Tibial nerve (tissue), 4 donors: ENCODE measurements at regions not wholly inside any gene's neighbourhood (a gene's known extent, or its start where the extent isn't known, plus 50 kb on each side); places are given as distances from the start of the nearest gene placed in this dataset.

Experiments
- DNase-seq, 2 donors: peaks; one replicate each; pipeline ENCODE4 v3.0.0-alpha.2; 2019; ENCODE audit warnings: low spot score in 2 of 2
- H3K27ac ChIP-seq, 4 donors: fragments of 200-600 bp; sonication (generic) in 3 of 4; one replicate each; pipeline ENCODE4 v1.5.1; 2017 to 2019; ENCODE audit warnings: mild to moderate bottlenecking in 1 of 4
- H3K27me3 ChIP-seq, 2 donors: fragments of 200-600 bp; sonication (generic) in 1 of 2; one replicate each; pipeline versions ENCODE4 v1.5.1 to v1.6.0; 2017 to 2019
- H3K36me3 ChIP-seq, 3 donors: fragments of 200-600 bp; sonication (generic); one replicate each; pipeline ENCODE4 v1.5.1; 2018 to 2019
- H3K4me1 ChIP-seq, 4 donors: fragments of 200-600 bp; sonication (generic) in 3 of 4; one replicate each; pipeline ENCODE4 v1.5.1; 2017 to 2019
- H3K4me3 ChIP-seq, 4 donors: fragments of 200-600 bp; sonication (generic) in 3 of 4; one replicate each; pipeline ENCODE4 v1.5.1; 2017 to 2019; ENCODE audit warnings: mild to moderate bottlenecking in 1 of 4, moderate library complexity in 1 of 4
- H3K9me3 ChIP-seq, 4 donors: fragments of 200-600 bp; sonication (generic) in 3 of 4; one replicate each; pipeline ENCODE4 v1.5.1; 2017 to 2019
- CTCF ChIP-seq, 5 experiments: fragments of 200-600 bp in 3 of 5; fragments of 450-650 bp in 2 of 5; sonication (generic) in 3 of 5; IDR thresholded peaks; one replicate each; pipeline ENCODE4 v1.5.1; 2016 to 2019; ENCODE audit warnings: antibody characterized with exemption in 5 of 5, mild to moderate bottlenecking in 3 of 5, moderate library complexity in 2 of 5
- EP300 ChIP-seq, 2 donors: sonication (generic); formaldehyde crosslinking; IDR thresholded peaks; one replicate each; pipeline ENCODE4 v1.6.1; 2017; ENCODE audit warnings: antibody characterized with exemption in 2 of 2, mild to moderate bottlenecking in 1 of 2
- POLR2A ChIP-seq, 2 donors: fragments of 450-650 bp; IDR thresholded peaks; one replicate each; pipeline ENCODE4 v1.6.1; 2017; ENCODE audit warnings: antibody characterized with exemption in 2 of 2, mild to moderate bottlenecking in 2 of 2, moderate library complexity in 2 of 2
- WGBS, 2 donors: methylation state at CpG; one replicate each; pipeline ENCODE4 v1.1.5; 2018; 5-methylcytosine and 5-hydroxymethylcytosine counted together

- DNase-seq: no peak
- Histone ChIP-seq H3K27me3 (no peaks in the 10 kb centered on the region), H3K9me3 (peaks cover 0 to 7% (median 0%) of the 10 kb centered on the region in 4 donors), H3K4me3 (no peak overlapping the region), H3K4me1 (no peaks in the 10 kb centered on the region), H3K27ac (no peak overlapping the region), H3K36me3 (no peaks in the 10 kb centered on the region)
- no peak for TF ChIP-seq CTCF (IDR thresholded peaks at IDR 0.05)
- TF ChIP-seq EP300 (IDR thresholded peaks at IDR 0.05): no peak
- no peak for TF ChIP-seq POLR2A (IDR thresholded peaks at IDR 0.05)
- 95 to 98% methylated on average over 5 of the region's 5 CpGs for WGBS, 2 donors
Measured at GRCh38 chr13:34777914-34778303, 164.2 kb upstream of the NBEA start.

- H3K27ac ChIP-seq: no peak overlapping the region
- WGBS, 2 donors: 75 to 91% methylated on average over 6 of the region's 6 CpGs
- H3K4me1 ChIP-seq: no peaks in the 10 kb centered on the region
- no peak for DNase-seq
- H3K27me3 ChIP-seq: no peaks in the 10 kb centered on the region
- H3K36me3 ChIP-seq: no peaks in the 10 kb centered on the region
- H3K4me3 ChIP-seq: no peak overlapping the region
- peaks cover 0 to 11% (median 0%) of the 10 kb centered on the region in 4 donors for H3K9me3 ChIP-seq
- TF ChIP-seq POLR2A (IDR thresholded peaks at IDR 0.05): no peak
- TF ChIP-seq CTCF (IDR thresholded peaks at IDR 0.05): no peak
- TF ChIP-seq EP300 (IDR thresholded peaks at IDR 0.05): no peak
Measured at GRCh38 chr13:34779171-34779570, 162.9 kb upstream of the NBEA start.

- no peak for TF ChIP-seq POLR2A (IDR thresholded peaks at IDR 0.05)
- Histone ChIP-seq H3K4me1 (no peaks in the 10 kb centered on the region), H3K36me3 (no peaks in the 10 kb centered on the region), H3K9me3 (peaks cover 0 to 23% (median 1%) of the 10 kb centered on the region in 4 donors), H3K4me3 (no peak overlapping the region), H3K27ac (no peak overlapping the region), H3K27me3 (no peaks in the 10 kb centered on the region)
- 82% methylated on average over 2 of the region's 2 CpGs for WGBS, 2 donors
- no peak for DNase-seq
Measured at GRCh38 chr13:34793301-34793700, 148.8 kb upstream of the NBEA start.

GRCh38 chr13:34803756-34804155 is 138.3 kb upstream of the NBEA start:
- no peak overlapping the region for H3K27ac ChIP-seq
- H3K27me3 ChIP-seq: no peaks in the 10 kb centered on the region
- no peak for DNase-seq
- no peak for TF ChIP-seq EP300 (IDR thresholded peaks at IDR 0.05)
- H3K4me3 ChIP-seq: no peak overlapping the region
- WGBS, 2 donors: 81% methylated on average over 4 of the region's 4 CpGs
- H3K9me3 ChIP-seq: no peaks in the 10 kb centered on the region
- no peaks in the 10 kb centered on the region for H3K4me1 ChIP-seq
- no peaks in the 10 kb centered on the region for H3K36me3 ChIP-seq

GRCh38 chr13:34805347-34805746 is 136.7 kb upstream of the NBEA start:
- TF ChIP-seq CTCF (IDR thresholded peaks at IDR 0.05): no peak
- TF ChIP-seq POLR2A (IDR thresholded peaks at IDR 0.05): no peak
- no peak for TF ChIP-seq EP300 (IDR thresholded peaks at IDR 0.05)
- Histone ChIP-seq H3K27me3 (no peaks in the 10 kb centered on the region), H3K36me3 (no peaks in the 10 kb centered on the region), H3K27ac (no peak overlapping the region), H3K4me1 (no peaks in the 10 kb centered on the region), H3K9me3 (no peaks in the 10 kb centered on the region), H3K4me3 (no peak overlapping the region)
- WGBS, 2 donors: 88 to 100% methylated on average over 1 of the region's 1 CpG
- no peak for DNase-seq

- no peak for DNase-seq
- Histone ChIP-seq H3K9me3 (peaks cover 0 to 17% (median 2%) of the 10 kb centered on the region in 4 donors), H3K4me3 (no peak overlapping the region), H3K27me3 (no peaks in the 10 kb centered on the region), H3K36me3 (no peaks in the 10 kb centered on the region), H3K27ac (no peak overlapping the region), H3K4me1 (no peaks in the 10 kb centered on the region)
- TF ChIP-seq CTCF (IDR thresholded peaks at IDR 0.05) (no peak), POLR2A (IDR thresholded peaks at IDR 0.05) (no peak), EP300 (IDR thresholded peaks at IDR 0.05) (no peak)
Measured at GRCh38 chr13:34808649-34809048, 133.4 kb upstream of the NBEA start.
